NT2/D1 (cell line): ENCODE measurements at regions not wholly inside any gene's neighbourhood (a gene's known extent, or its start where the extent isn't known, plus 50 kb on each side); places are given as distances from the start of the nearest gene placed in this dataset.
"Not testable (repeated sequence)": the region's sequence is repeated elsewhere in the genome, so short reads cannot be mapped to it uniquely, and the experiment has no call there.

Experiments
- DNase-seq: peaks from one replicate; pipeline ENCODE4 v3.0.0-alpha.2; 2011; ENCODE audit warnings: low read depth, low spot score
- H3K27me3 ChIP-seq: 2 replicates; pipeline ENCODE4 v1.6.0; 2011; ENCODE audit warnings: mild to moderate bottlenecking; ENCODE audit not compliant: insufficient read length, insufficient read depth
- H3K36me3 ChIP-seq: 2 replicates; pipeline ENCODE4 v1.6.1; 2011; ENCODE audit warnings: mild to moderate bottlenecking, low read length, mixed read lengths; ENCODE audit not compliant: insufficient read depth, insufficient read length
- H3K4me1 ChIP-seq: 2 replicates; pipeline ENCODE4 v1.5.1; 2011; ENCODE audit not compliant: insufficient read depth, insufficient read length
- H3K4me3 ChIP-seq: 2 replicates; pipeline ENCODE4 v1.5.1; 2011; ENCODE audit warnings: low read depth; ENCODE audit not compliant: insufficient read length
- H3K9ac ChIP-seq: 2 replicates; pipeline ENCODE4 v1.6.0; 2011; ENCODE audit warnings: low read depth; ENCODE audit not compliant: insufficient read length
- H3K9me3 ChIP-seq: 2 replicates; pipeline ENCODE4 v1.5.1; 2011; ENCODE audit warnings: mild to moderate bottlenecking, low read length; ENCODE audit not compliant: insufficient read depth
- SUZ12 ChIP-seq: IDR thresholded peaks from 2 replicates; pipeline ENCODE4 v1.6.1; 2011; ENCODE audit not compliant: insufficient read length, insufficient read depth; ENCODE audit errors: extremely low read depth
- YY1 ChIP-seq: IDR thresholded peaks from 2 replicates; pipeline ENCODE4 v1.6.1; 2011; ENCODE audit not compliant: insufficient read length, insufficient read depth
- ZNF274 ChIP-seq: IDR thresholded peaks from 2 replicates; pipeline ENCODE4 v1.6.1; 2011; ENCODE audit warnings: mild to moderate bottlenecking, low read depth, low read length

DNA sequence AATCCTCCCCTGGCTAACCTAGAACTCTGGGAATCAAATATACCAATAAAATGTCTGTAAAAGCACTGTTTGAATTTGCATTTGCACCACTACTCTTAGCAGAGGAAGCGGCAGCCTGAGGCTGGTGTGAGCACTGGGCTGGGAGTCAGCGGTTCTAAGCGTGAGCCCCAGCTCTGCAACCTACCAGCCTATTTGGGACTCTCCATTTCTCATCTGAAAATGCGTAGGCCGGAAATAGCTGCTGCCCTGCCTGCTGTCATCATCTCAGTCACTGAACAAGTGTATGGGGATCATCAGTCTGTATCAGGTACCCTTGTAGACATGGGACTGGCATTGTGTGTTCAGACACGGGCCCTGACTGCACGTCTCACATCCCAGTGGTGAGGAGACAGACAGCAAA, 194.3 kb downstream of the ANKRD30B start:
- no peaks in the 10 kb centered on the region for H3K27me3 ChIP-seq
- H3K9me3 ChIP-seq = no peaks in the 10 kb centered on the region
- DNase-seq = no peak
- H3K36me3 ChIP-seq = no peaks in the 10 kb centered on the region
- H3K4me3 ChIP-seq = no peak overlapping the region
- TF ChIP-seq SUZ12 (no peak), ZNF274 (no peak), YY1 (no peak)
- no peak overlapping the region for H3K9ac ChIP-seq
- no peaks in the 10 kb centered on the region for H3K4me1 ChIP-seq

DNA sequence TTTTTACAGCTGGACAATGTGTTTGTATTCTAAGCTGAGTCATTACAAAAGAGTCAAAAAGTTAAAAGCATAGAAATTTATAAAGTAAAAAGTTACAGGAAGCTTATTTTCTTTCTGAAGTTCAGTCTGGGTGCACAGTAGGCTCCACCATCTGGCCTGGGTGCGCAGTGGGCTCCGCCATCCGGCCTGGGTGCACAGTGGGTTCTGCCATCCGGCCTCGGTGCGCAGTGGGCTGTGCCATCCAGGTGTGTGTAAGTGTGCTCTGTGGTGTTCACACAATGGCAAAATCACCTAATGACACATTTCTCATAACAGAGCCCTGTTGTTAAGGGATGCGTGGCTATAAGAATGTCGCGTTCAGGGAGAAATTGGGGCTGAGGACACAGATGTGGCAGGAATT, 195.5 kb downstream of the ANKRD30B start:
- H3K27me3 ChIP-seq = no peaks in the 10 kb centered on the region
- H3K36me3 ChIP-seq = no peaks in the 10 kb centered on the region
- no peak overlapping the region for H3K9ac ChIP-seq
- H3K4me3 ChIP-seq = no peak overlapping the region
- no peak for DNase-seq
- no peaks in the 10 kb centered on the region for H3K4me1 ChIP-seq
- TF ChIP-seq YY1 (no peak), SUZ12 (no peak), ZNF274 (no peak)
- no peaks in the 10 kb centered on the region for H3K9me3 ChIP-seq

DNA sequence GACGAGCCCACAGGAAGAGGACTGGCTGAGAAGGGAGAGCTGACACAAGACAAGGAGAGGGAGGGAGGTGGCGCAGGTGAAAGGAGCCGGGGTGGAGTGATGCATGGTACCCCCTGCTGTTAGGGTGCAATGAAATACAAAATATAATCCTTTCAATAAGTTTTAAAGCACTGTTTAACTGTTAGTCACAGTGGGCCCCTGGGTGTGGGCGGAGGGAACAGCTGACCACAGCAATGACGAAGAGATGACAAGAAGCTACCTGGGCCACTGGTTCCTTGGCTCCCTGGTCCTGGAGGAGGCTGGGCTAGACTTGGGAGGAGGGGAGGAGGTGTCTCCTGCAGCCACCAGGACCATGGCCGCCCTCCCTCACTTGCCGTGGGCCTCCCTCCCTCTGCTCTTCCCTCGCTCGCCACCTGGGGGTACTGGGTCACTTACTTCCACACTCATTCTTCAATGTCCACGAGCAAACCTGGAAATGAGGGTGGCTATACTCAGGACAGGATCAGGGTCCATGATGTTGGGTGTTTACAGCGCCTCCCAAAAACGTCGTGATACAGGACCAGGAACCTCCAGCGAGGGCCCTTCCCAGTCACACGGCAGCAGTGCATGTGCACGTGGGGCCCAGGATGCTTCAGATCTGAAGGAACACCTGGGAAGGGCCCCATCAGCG, 196.1 kb downstream of the ANKRD30B start:
- TF ChIP-seq ZNF274 (no peak), YY1 (no peak), SUZ12 (no peak)
- H3K36me3 ChIP-seq = no peaks in the 10 kb centered on the region
- no peaks in the 10 kb centered on the region for H3K9me3 ChIP-seq
- H3K9ac ChIP-seq = no peak overlapping the region
- no peaks in the 10 kb centered on the region for H3K4me1 ChIP-seq
- no peak for DNase-seq
- H3K27me3 ChIP-seq = no peaks in the 10 kb centered on the region
- H3K4me3 ChIP-seq = no peak overlapping the region

DNA sequence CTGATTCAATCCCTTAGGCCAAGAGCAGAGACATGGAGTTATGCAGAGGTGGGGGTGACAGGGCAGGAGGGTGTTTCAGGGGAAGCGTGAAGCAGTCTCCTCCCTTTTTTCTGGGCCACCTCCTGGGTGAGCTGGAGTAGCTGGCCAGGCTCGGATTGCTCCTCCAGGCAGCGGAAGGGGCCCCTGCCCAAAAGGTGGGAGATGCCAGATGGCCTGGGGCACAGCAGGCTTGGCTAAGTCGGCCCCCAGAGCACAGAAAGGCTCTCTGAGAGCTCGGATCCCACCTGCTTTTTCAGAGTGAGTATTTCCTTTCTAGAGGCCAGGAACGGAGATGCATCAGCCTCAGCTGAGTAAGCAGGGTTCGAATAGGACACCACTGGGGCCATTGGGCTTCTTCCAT, 196.9 kb downstream of the ANKRD30B start:
- Histone ChIP-seq H3K4me3 (no peak overlapping the region), H3K9ac (no peak overlapping the region), H3K4me1 (no peaks in the 10 kb centered on the region), H3K27me3 (no peaks in the 10 kb centered on the region), H3K36me3 (no peaks in the 10 kb centered on the region), H3K9me3 (no peaks in the 10 kb centered on the region)
- DNase-seq = no peak
- TF ChIP-seq YY1 (no peak), ZNF274 (no peak), SUZ12 (no peak)

DNA sequence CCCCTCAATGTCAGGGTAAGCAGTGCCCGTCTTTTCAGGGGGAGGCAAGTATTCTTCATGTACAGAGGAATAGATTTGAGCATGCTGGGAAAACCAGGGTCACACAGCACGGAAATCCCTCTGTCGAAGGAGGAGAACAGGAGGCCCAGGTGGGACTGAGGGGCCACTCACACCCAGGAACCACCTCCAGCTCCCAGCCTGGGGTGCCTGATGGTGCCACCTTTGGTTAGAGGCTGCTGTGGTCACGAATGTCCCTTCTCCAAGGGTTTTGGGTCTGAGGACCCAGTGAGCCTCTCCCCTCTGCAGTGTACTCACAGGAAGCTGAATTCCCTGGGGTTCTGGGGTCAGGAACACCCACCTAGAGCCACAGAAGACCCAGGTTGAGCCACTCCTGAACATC, 197.3 kb downstream of the ANKRD30B start:
- H3K9me3 ChIP-seq = no peaks in the 10 kb centered on the region
- H3K4me1 ChIP-seq = no peaks in the 10 kb centered on the region
- TF ChIP-seq ZNF274 = no peak
- no peak overlapping the region for H3K9ac ChIP-seq
- no peak overlapping the region for H3K4me3 ChIP-seq
- no peak for DNase-seq
- H3K36me3 ChIP-seq = no peaks in the 10 kb centered on the region
- no peaks in the 10 kb centered on the region for H3K27me3 ChIP-seq

DNA sequence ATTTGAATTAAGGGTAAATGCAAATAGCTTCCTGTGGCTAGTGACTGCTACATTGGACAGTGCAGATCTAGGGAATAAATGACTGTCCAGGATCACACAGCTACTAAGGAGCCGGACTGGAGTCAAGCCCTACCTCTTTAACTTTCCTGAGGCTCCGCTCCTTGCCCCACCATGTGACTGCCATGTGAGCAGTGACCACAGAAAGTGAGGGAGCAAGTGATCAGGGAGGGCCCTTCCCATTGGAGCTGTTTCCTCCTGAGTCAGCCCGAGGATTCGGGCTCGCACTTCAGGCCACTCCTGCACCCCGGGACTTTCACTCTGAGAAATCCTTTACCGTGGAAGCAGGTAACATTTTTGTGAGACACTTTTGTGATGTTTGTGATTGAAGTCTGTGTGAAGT, 198.0 kb downstream of the ANKRD30B start:
- H3K36me3 ChIP-seq = no peaks in the 10 kb centered on the region
- no peak overlapping the region for H3K4me3 ChIP-seq
- H3K27me3 ChIP-seq = no peaks in the 10 kb centered on the region
- no peak for DNase-seq
- H3K4me1 ChIP-seq = no peaks in the 10 kb centered on the region
- no peaks in the 10 kb centered on the region for H3K9me3 ChIP-seq
- H3K9ac ChIP-seq = no peak overlapping the region
- no peak for TF ChIP-seq YY1
- no peak for TF ChIP-seq ZNF274
- TF ChIP-seq SUZ12 = no peak

DNA sequence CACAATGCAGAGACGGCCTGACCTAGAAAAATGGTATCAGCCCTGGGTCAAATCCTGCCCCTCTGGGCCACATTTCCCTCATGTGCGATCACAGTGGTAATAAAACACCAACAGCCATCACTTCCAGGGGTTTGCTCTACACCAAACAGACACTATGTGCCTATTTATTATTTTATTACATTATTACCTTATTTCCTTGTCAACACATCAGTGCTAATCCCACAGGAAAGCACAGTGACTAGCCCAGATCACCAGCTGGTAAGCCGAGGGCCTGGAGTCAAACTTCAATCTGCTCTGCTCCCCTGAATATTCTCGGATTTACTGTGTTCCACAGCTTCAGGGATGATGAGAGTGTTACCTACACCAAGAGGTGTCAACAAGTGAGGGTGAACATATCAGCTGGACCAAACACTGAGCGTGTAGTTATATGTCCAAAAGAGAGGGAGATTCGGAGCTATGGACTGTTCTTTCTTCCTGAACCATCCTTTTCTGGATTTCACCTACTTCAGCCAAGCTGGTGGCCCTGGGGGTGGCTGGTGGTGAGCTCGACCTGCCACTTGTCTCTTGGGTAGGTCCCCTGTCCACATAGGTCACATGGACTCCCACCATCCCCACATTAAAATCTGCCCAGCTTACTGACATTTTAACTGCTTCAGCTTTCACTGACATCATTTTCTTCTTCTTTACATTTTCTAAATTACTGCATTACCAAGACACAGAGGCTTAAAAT, 198.9 kb downstream of the ANKRD30B start:
- not testable (repeated sequence) for H3K36me3 ChIP-seq, H3K9ac ChIP-seq, H3K4me3 ChIP-seq, H3K27me3 ChIP-seq, H3K9me3 ChIP-seq, H3K4me1 ChIP-seq, DNase-seq
